H1 (cell line): ENCODE measurements at regions not wholly inside any gene's neighbourhood (a gene's known extent, or its start where the extent isn't known, plus 50 kb on each side); places are given as distances from the start of the nearest gene placed in this dataset.

Source experiments
- CTCF ChIA-PET: fragments of 300-600 bp; sonication (Branson Sonifier 250); formaldehyde crosslinking; loops from one replicate; lab custom pipeline; 2021; ENCODE audit not compliant: partially characterized antibody; lab: Charles Lee
- POLR2A ChIA-PET: fragments of 300-600 bp; sonication (Branson Sonifier 250); formaldehyde crosslinking; loops from one replicate; lab custom pipeline; 2021; ENCODE audit warnings: inconsistent platforms; ENCODE audit not compliant: partially characterized antibody; lab: Charles Lee
- DNase-seq, 2 experiments: peaks; one replicate each; pipeline versions ENCODE4 v3.0.0 to v3.0.0-alpha.2; 2010 to 2022; ENCODE audit warnings: low spot score in 2 of 2, low read depth in 1 of 2, mixed read lengths in 1 of 2
- FAIRE-seq: peaks from 2 replicates; lab custom pipeline; 2011; peaks lifted over from hg19 to GRCh38; lab: Jason Lieb, UNC
- H2AFZ ChIP-seq: 2 replicates; pipeline ENCODE4 v1.8.1; 2012; ENCODE audit warnings: low read length, inconsistent platforms
- H2AK5ac ChIP-seq: 2 replicates; pipeline ENCODE4 v1.6.1; 2013; ENCODE audit warnings: low read depth, low read length
- H2BK120ac ChIP-seq: replicated peaks from 2 replicates; pipeline ENCODE3; 2013; ENCODE audit warnings: low read depth, low read length, inconsistent platforms
- H2BK12ac ChIP-seq: 2 replicates; pipeline ENCODE4 v1.6.1; 2013; ENCODE audit warnings: low read depth, low read length
- H2BK15ac ChIP-seq: 2 replicates; pipeline ENCODE4 v1.6.1; 2013; ENCODE audit warnings: low read length
- H2BK20ac ChIP-seq: 2 replicates; pipeline ENCODE4 v1.6.1; 2013; ENCODE audit warnings: low read length
- H2BK5ac ChIP-seq: 2 replicates; pipeline ENCODE4 v1.6.1; 2013; ENCODE audit warnings: low read depth, low read length
- H3K14ac ChIP-seq: 2 replicates; pipeline ENCODE4 v1.6.1; 2013; ENCODE audit warnings: inconsistent platforms; ENCODE audit not compliant: insufficient read length
- H3K18ac ChIP-seq: 2 replicates; pipeline ENCODE4 v1.6.1; 2013; ENCODE audit warnings: low read length; ENCODE audit errors: extremely low read depth
- H3K23ac ChIP-seq: 2 replicates; pipeline ENCODE4 v1.6.1; 2013; ENCODE audit warnings: inconsistent platforms; ENCODE audit not compliant: insufficient read length
- H3K23me2 ChIP-seq: 2 replicates; pipeline ENCODE4 v1.6.1; 2013; ENCODE audit warnings: low read depth, low read length
- H3K27ac ChIP-seq: 2 replicates; pipeline ENCODE4 v1.6.1; 2011; ENCODE audit warnings: low read depth, low read length, inconsistent platforms
- H3K27me3 ChIP-seq, 4 experiments: replicated peaks in 1 of 4; 1 replicate in 1 of 4; 2 replicates in 3 of 4; pipeline versions ENCODE4 v1.6.1 to v1.8.1; 2011 to 2013; ENCODE audit warnings: low read length in 3 of 4, mild to moderate bottlenecking in 3 of 4, inconsistent platforms in 2 of 4, mixed read lengths in 2 of 4, moderate library complexity in 1 of 4; ENCODE audit not compliant: control insufficient read depth in 3 of 4, insufficient read depth in 3 of 4; ENCODE audit errors: extremely low read depth in 1 of 4
- H3K36me3 ChIP-seq, 4 experiments: 2 replicates each; pipeline versions ENCODE4 v1.6.1 to v1.8.1; 2011 to 2013; ENCODE audit warnings: mild to moderate bottlenecking in 4 of 4, low read length in 3 of 4, moderate library complexity in 2 of 4, control low read depth in 1 of 4, inconsistent platforms in 1 of 4; ENCODE audit not compliant: insufficient read depth in 4 of 4, control insufficient read depth in 2 of 4
- H3K4ac ChIP-seq: replicated peaks from 2 replicates; pipeline ENCODE3; 2013; ENCODE audit warnings: low read length, low read depth, mixed read lengths, inconsistent platforms; ENCODE audit not compliant: insufficient read length
- H3K4me1 ChIP-seq, 4 experiments: replicated peaks in 1 of 4; 1 replicate in 1 of 4; 2 replicates in 3 of 4; pipeline versions ENCODE4 v1.6.1 to v1.8.1; 2011 to 2013; ENCODE audit warnings: low read length in 3 of 4, inconsistent platforms in 2 of 4, mixed read lengths in 1 of 4; ENCODE audit not compliant: insufficient read depth in 4 of 4, control insufficient read depth in 3 of 4
- H3K4me2 ChIP-seq, 2 experiments: 2 replicates each; pipeline versions ENCODE4 v1.6.1 to v1.8.1; 2011 to 2013; ENCODE audit warnings: low read depth in 2 of 2, low read length in 2 of 2, control low read depth in 1 of 2, inconsistent platforms in 1 of 2, mild to moderate bottlenecking in 1 of 2; ENCODE audit not compliant: insufficient read depth in 1 of 2
- H3K4me3 ChIP-seq, 4 experiments: fragments of 200-600, 300-600 bp in 1 of 4; sonication (generic), shearing (Covaris generic), sonication (Bioruptor Twin) in 1 of 4; 2 replicates each; pipeline versions ENCODE4 v1.5.1 to v1.8.1; 2011 to 2016; ENCODE audit warnings: low read length in 4 of 4, low read depth in 3 of 4, control low read depth in 2 of 4, inconsistent platforms in 2 of 4, mild to moderate bottlenecking in 2 of 4, mixed read lengths in 1 of 4, moderate library complexity in 1 of 4; ENCODE audit not compliant: insufficient read depth in 2 of 4; ENCODE audit errors: extremely low read depth in 1 of 4
- H3K56ac ChIP-seq: replicated peaks from 2 replicates; pipeline ENCODE3; 2013; ENCODE audit warnings: low read depth, mild to moderate bottlenecking, mixed read lengths, low read length, inconsistent platforms; ENCODE audit not compliant: insufficient read length
- H3K79me1 ChIP-seq: 2 replicates; pipeline ENCODE4 v1.6.1; 2013; ENCODE audit warnings: low read depth, low read length, control low read depth
- H3K79me2 ChIP-seq, 2 experiments: 2 replicates each; pipeline versions ENCODE4 v1.6.1 to v1.8.1; 2012 to 2013; ENCODE audit warnings: low read length in 2 of 2, mild to moderate bottlenecking in 2 of 2, inconsistent platforms in 1 of 2; ENCODE audit not compliant: insufficient read depth in 2 of 2, control insufficient read depth in 1 of 2
- H3K9ac ChIP-seq, 4 experiments: replicated peaks in 1 of 4; 1 replicate in 1 of 4; 2 replicates in 3 of 4; pipeline versions ENCODE4 v1.6.1 to v1.8.1; 2011 to 2013; ENCODE audit warnings: low read depth in 3 of 4, low read length in 3 of 4, control low read depth in 2 of 4, mild to moderate bottlenecking in 2 of 4, moderate library complexity in 2 of 4, inconsistent platforms in 1 of 4; ENCODE audit errors: extremely low read depth in 1 of 4
- H3K9me3 ChIP-seq, 2 experiments: 2 replicates each; pipeline versions ENCODE4 v1.6.1 to v1.8.1; 2012 to 2013; ENCODE audit warnings: mild to moderate bottlenecking in 2 of 2, moderate library complexity in 2 of 2, control low read depth in 1 of 2, inconsistent platforms in 1 of 2, low read depth in 1 of 2, low read length in 1 of 2, mixed read lengths in 1 of 2; ENCODE audit not compliant: insufficient read depth in 2 of 2
- H4K20me1 ChIP-seq, 2 experiments: replicated peaks in 1 of 2; 2 replicates each; pipeline versions ENCODE3 to v1.8.1; 2011 to 2013; ENCODE audit warnings: inconsistent platforms in 2 of 2, low read length in 2 of 2, mild to moderate bottlenecking in 1 of 2; ENCODE audit not compliant: insufficient read depth in 2 of 2, control insufficient read depth in 1 of 2
- H4K5ac ChIP-seq: 2 replicates; pipeline ENCODE4 v1.6.1; 2013; ENCODE audit warnings: low read length, low read depth, mixed read lengths, inconsistent platforms; ENCODE audit not compliant: insufficient read length
- H4K8ac ChIP-seq: 2 replicates; pipeline ENCODE4 v1.8.0; 2013; ENCODE audit warnings: mild to moderate bottlenecking, moderate library complexity, low read length, inconsistent platforms; ENCODE audit not compliant: insufficient read depth; ENCODE audit errors: extremely low read depth
- H4K91ac ChIP-seq: replicated peaks from 2 replicates; pipeline ENCODE3; 2013; ENCODE audit warnings: low read length, mixed read lengths, inconsistent platforms; ENCODE audit not compliant: insufficient read length
- BCL11A ChIP-seq, 2 experiments: IDR thresholded peaks; one replicate each; pipeline ENCODE4 v1.6.1; 2011; ENCODE audit warnings: low read depth in 2 of 2, low read length in 2 of 2, mild to moderate bottlenecking in 2 of 2
- BRCA1 ChIP-seq: IDR thresholded peaks from 2 replicates; pipeline ENCODE4 v1.6.1; 2012; ENCODE audit warnings: low read depth, low read length, improper control_type of control experiment
- EGR1 ChIP-seq: IDR thresholded peaks from 2 replicates; pipeline ENCODE4 v1.6.1; 2011; ENCODE audit warnings: low read depth, low read length, borderline replicate concordance
- FOSL1 ChIP-seq: IDR thresholded peaks from 2 replicates; pipeline ENCODE4 v1.6.1; 2011; ENCODE audit warnings: mild to moderate bottlenecking, low read depth, low read length, moderate library complexity; ENCODE audit not compliant: insufficient read depth
- GABPA ChIP-seq: IDR thresholded peaks from 2 replicates; pipeline ENCODE4 v1.6.1; 2011; ENCODE audit warnings: mild to moderate bottlenecking, low read length, moderate library complexity, borderline replicate concordance; ENCODE audit not compliant: insufficient read depth
- KDM1A ChIP-seq: fragments of 200-600, 300-600 bp; sonication (generic); IDR thresholded peaks from 2 replicates; pipeline ENCODE4 v1.7.1; 2016; ENCODE audit warnings: mild to moderate bottlenecking, low read length, borderline replicate concordance
- MAFK ChIP-seq: IDR thresholded peaks from 2 replicates; pipeline ENCODE4 v1.6.1; 2012; ENCODE audit warnings: low read depth, mild to moderate bottlenecking, improper control_type of control experiment, low read length
- NRF1 ChIP-seq: IDR thresholded peaks from 2 replicates; pipeline ENCODE4 v1.6.1; 2011; ENCODE audit warnings: mild to moderate bottlenecking, low read depth, low read length, improper control_type of control experiment
- POU5F1 ChIP-seq: IDR thresholded peaks from 2 replicates; pipeline ENCODE4 v1.6.1; 2011; ENCODE audit warnings: low read depth, mild to moderate bottlenecking, low read length, moderate library complexity
- SP4 ChIP-seq: IDR thresholded peaks from 2 replicates; pipeline ENCODE4 v1.6.1; 2012; ENCODE audit warnings: low read length, inconsistent platforms
- SUZ12 ChIP-seq: fragments of 200-600 bp; sonication (generic); IDR thresholded peaks from 2 replicates; pipeline ENCODE4 v1.6.1; 2012; ENCODE audit warnings: mild to moderate bottlenecking, inconsistent platforms, low read length, moderate library complexity, mixed read lengths
- WGBS, 2 experiments: shearing (Covaris generic) in 1 of 2; methylation state at CpG; one replicate each; pipeline versions ENCODE4 v1.1.6 to v1.1.7; 2013 to 2015; ENCODE audit warnings: low lambda C conversion rate in 2 of 2, mixed read lengths in 2 of 2, inconsistent platforms in 1 of 2, low coverage in 1 of 2, missing lambda C conversion rate in 1 of 2; ENCODE audit not compliant: insufficient replicate concordance in 2 of 2, insufficient coverage in 1 of 2, insufficient read length in 1 of 2; ENCODE audit errors: extremely low coverage in 1 of 2, missing lambda C conversion rate in 1 of 2; 5-methylcytosine and 5-hydroxymethylcytosine counted together
- TF ChIP-seq, protein P1 (sequence below): IDR thresholded peaks from 2 replicates; pipeline ENCODE4 v1.6.1; 2012; ENCODE audit warnings: inconsistent platforms

DNA sequence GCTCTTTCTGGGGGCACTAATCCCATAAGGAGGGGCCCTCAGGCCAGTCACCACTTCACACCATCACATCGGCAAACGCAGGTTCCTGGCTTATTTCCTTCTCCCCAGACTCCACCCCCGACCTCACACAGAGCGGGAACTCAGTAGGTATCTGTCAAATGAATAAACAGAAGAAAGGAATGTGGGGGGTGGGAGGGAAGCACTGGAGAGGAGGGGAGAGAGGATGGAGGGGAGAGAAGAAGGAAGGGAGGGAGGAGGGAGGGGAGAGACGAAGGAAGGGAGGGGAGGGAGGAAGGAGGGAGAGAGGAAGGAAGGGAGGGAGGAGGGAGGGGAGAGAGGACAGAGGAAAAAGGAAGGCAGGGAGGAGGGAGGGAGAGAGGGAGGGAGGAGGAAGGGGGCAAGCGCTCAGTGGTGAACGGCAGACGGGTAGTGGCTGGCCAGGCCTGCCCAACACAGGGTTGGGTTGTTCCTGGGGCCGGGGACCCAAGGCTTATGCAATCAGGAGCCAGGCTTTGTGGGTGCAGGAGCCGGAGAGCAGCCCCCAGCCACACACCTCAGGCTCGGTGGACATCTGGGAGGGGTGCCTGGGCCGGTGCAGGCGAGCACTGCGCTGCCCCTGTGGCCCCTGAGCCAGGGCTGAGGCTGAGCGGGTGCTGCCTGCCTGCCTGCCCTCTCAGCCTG, 52.6 kb upstream of the FBRSL1 start:
- Histone ChIP-seq H4K8ac (no peak overlapping the region), H2AK5ac (no peak overlapping the region; the same call in 1 of the 2 replicates), H2BK5ac (0 out of 2 replicates have a peak overlapping the region, but pooled peaks have one; percentile 9), H3K18ac (peak overlapping the region; percentile 78), H4K5ac (peak overlapping the region; percentile 18), H3K4me3 (peak overlapping the region; percentile 28 to 58 (median 44); a peak in 7 of 8 replicates), H3K79me1 (no peaks in the 10 kb centered on the region), H3K4me1 (peaks cover 0 to 26% (median 11%) of the 10 kb centered on the region in 4 experiments; a peak in 5 of 7 replicates), H2BK12ac (0 out of 2 replicates have a peak overlapping the region, but pooled peaks have one; percentile 60), H3K4me2 (peak overlapping the region; percentile 62 to 77), H3K56ac (no peak overlapping the region), H3K36me3 (no peaks in the 10 kb centered on the region; a peak in 3 of 8 replicates), H3K9me3 (peaks cover 7 to 43% of the 10 kb centered on the region in 2 experiments; a peak in 2 of 4 replicates), H4K20me1 (peaks cover 0 to 4% of the 10 kb centered on the region in 2 experiments), H2BK120ac (peak overlapping the region; percentile 66), H3K27me3 (peaks cover 8 to 61% (median 45%) of the 10 kb centered on the region in 4 experiments), H3K9ac (no peak overlapping the region), H3K14ac (no peak overlapping the region), H3K27ac (no peak overlapping the region), H3K23me2 (no peaks in the 10 kb centered on the region), H2BK15ac (no peak overlapping the region), H3K4ac (no peak overlapping the region), H3K79me2 (no peaks in the 10 kb centered on the region), H4K91ac (peak overlapping the region; percentile 45), H2BK20ac (no peak overlapping the region; the same call in 1 of the 2 replicates), H3K23ac (no peak overlapping the region), H2AFZ (no peak overlapping the region)
- WGBS, 2 experiments = 23% methylated on average over 9 of the region's 15 CpGs; no CpG with 5 or more reads in 1 of the 2 experiments
- POLR2A ChIA-PET = interaction anchor here (0.9 to 1.2 kb wide), 2 partner anchors 9 to 50 kb away, joined by 4 to 5 read pairs; no protein-coding TSS in a partner anchor
- FAIRE-seq = peak; percentile 32
- CTCF ChIA-PET = interaction anchor here (0.6 to 1.8 kb wide), 4 partner anchors 11 to 24 kb away, joined by 3 to 7 read pairs (median 3); no protein-coding TSS in a partner anchor
- peak in 1 of 2 experiments; percentile 69 for DNase-seq
- TF ChIP-seq, protein P1, sequence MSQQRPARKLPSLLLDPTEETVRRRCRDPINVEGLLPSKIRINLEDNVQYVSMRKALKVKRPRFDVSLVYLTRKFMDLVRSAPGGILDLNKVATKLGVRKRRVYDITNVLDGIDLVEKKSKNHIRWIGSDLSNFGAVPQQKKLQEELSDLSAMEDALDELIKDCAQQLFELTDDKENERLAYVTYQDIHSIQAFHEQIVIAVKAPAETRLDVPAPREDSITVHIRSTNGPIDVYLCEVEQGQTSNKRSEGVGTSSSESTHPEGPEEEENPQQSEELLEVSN = peak; percentile 51; the same call in 1 of the 2 replicates
- no peak for TF ChIP-seq NRF1
- TF ChIP-seq SUZ12 = no peak; the same call in 1 of the 2 replicates
- no peak for TF ChIP-seq SP4
- TF ChIP-seq FOSL1 = no peak
- TF ChIP-seq EGR1 = peak; percentile 88
- TF ChIP-seq MAFK = no peak
- no peak for TF ChIP-seq BRCA1
- no peak for TF ChIP-seq BCL11A (IDR thresholded peaks at IDR 0.05; ENCODE audit: low read depth in 2 of 2, low read length in 2 of 2)
- TF ChIP-seq POU5F1 = no peak
- no peak for TF ChIP-seq KDM1A
- TF ChIP-seq GABPA = no peak
